HCT116 (cell line): ENCODE measurements at regions not wholly inside any gene's neighbourhood (a gene's known extent, or its start where the extent isn't known, plus 50 kb on each side); places are given as distances from the start of the nearest gene placed in this dataset.

Experiments
- ATAC-seq: fragments of 200-7000 bp; cut with Tn5 transposase; 2 replicates; pipeline ENCODE4 v1.9.1; 2020; ENCODE audit warnings: mild to moderate bottlenecking, moderate library complexity
- BruUV-seq: library from RNA; stranded (reverse); fragments of 400-500 nt; replicated peaks from 2 replicates; lab custom pipeline; 2021; lab: Mats Ljungman, UMichigan
- CTCF ChIA-PET: fragments of 300-600 bp; sonication (Branson Sonifier 250); formaldehyde crosslinking; loops from one replicate; lab custom pipeline; 2021; ENCODE audit warnings: antibody characterized with exemption; lab: Charles Lee
- POLR2A ChIA-PET: fragments of 300-600, 350-600 bp; sonication (Branson Sonifier 250); formaldehyde crosslinking; loops from one replicate; lab custom pipeline; 2021; ENCODE audit warnings: antibody characterized with exemption; lab: Charles Lee
- RAD21 ChIA-PET, 2 experiments: fragments of 300-600 bp; sonication (Branson Sonifier 250); formaldehyde crosslinking; loops; one replicate each; lab custom pipeline; 2023; ENCODE audit warnings: low total read pairs in 2 of 2; ENCODE audit not compliant: uncharacterized antibody in 2 of 2, unreplicated experiment in 2 of 2, low non-redundant PET in 1 of 2; lab: Charles Lee
- DNase-seq: peaks from one replicate; pipeline ENCODE4 v3.0.0-alpha.2; 2010; ENCODE audit warnings: low read depth, low spot score
- H2AFZ ChIP-seq: fragments of 200-600 bp; shearing (Covaris generic), sonication (generic); 2 replicates; pipeline ENCODE4 v1.6.1; 2017; ENCODE audit warnings: low read depth, mixed run types, mixed read lengths, antibody characterized with exemption, low read length; ENCODE audit not compliant: poor library complexity, severe bottlenecking
- H3K27ac ChIP-seq: 2 replicates; pipeline ENCODE4 v1.5.1; 2012; ENCODE audit warnings: low read depth, low read length
- H3K27me3 ChIP-seq: fragments of 200-600 bp; sonication (generic); 2 replicates; pipeline ENCODE4 v1.6.1; 2016; ENCODE audit warnings: mixed run types, low read length, mixed read lengths; ENCODE audit not compliant: insufficient read depth
- H3K36me3 ChIP-seq, 2 experiments: fragments of 200-500 bp in 1 of 2; fragments of 200-600 bp in 1 of 2; sonication (Bioruptor generic) in 1 of 2; sonication (generic) in 1 of 2; 2 replicates each; pipeline versions ENCODE4 v1.5.1 to v1.6.1; 2014 to 2016; ENCODE audit warnings: low read length in 2 of 2, inconsistent platforms in 1 of 2, mixed read lengths in 1 of 2, mixed run types in 1 of 2; ENCODE audit not compliant: insufficient read depth in 2 of 2, control insufficient read depth in 1 of 2
- H3K4me1 ChIP-seq, 2 experiments: fragments of 200-600 bp in 1 of 2; sonication (generic) in 1 of 2; 2 replicates each; pipeline versions ENCODE4 v1.5.1 to v1.6.1; 2012 to 2017; ENCODE audit warnings: low read length in 2 of 2, inconsistent platforms in 1 of 2, mild to moderate bottlenecking in 1 of 2, mixed read lengths in 1 of 2, mixed run types in 1 of 2, moderate library complexity in 1 of 2; ENCODE audit not compliant: insufficient read depth in 2 of 2, control insufficient read depth in 1 of 2
- H3K4me2 ChIP-seq: fragments of 200-600 bp; sonication (generic); 2 replicates; pipeline ENCODE4 v1.6.1; 2017; ENCODE audit warnings: mixed run types, low read length, mixed read lengths
- H3K4me3 ChIP-seq, 2 experiments: fragments of 200-600 bp in 1 of 2; sonication (generic) in 1 of 2; replicated peaks in 1 of 2; 2 replicates each; pipeline ENCODE4 v1.5.1; 2011 to 2016; ENCODE audit warnings: low read length in 2 of 2, control low read depth in 1 of 2, low read depth in 1 of 2, mild to moderate bottlenecking in 1 of 2, mixed read lengths in 1 of 2, mixed run types in 1 of 2
- H3K79me2 ChIP-seq: fragments of 200-600 bp; sonication (generic); 2 replicates; pipeline ENCODE4 v1.6.1; 2017; ENCODE audit warnings: mild to moderate bottlenecking, mixed run types, low read length, moderate library complexity, mixed read lengths; ENCODE audit not compliant: insufficient read depth
- H3K9ac ChIP-seq: fragments of 200-600 bp; sonication (generic); 2 replicates; pipeline ENCODE4 v1.6.1; 2016; ENCODE audit warnings: low read length, mixed read lengths
- H3K9me2 ChIP-seq: fragments of 200-600 bp; sonication (generic), shearing (Covaris generic); 2 replicates; pipeline ENCODE4 v1.6.1; 2017; ENCODE audit warnings: mixed run types, mild to moderate bottlenecking, moderate library complexity; ENCODE audit not compliant: insufficient read depth
- H3K9me3 ChIP-seq, 2 experiments: fragments of 200-500 bp in 1 of 2; fragments of 200-600 bp in 1 of 2; sonication (Bioruptor generic) in 1 of 2; sonication (generic) in 1 of 2; 2 replicates each; pipeline ENCODE4 v1.6.1; 2014 to 2017; ENCODE audit warnings: low read length in 2 of 2, mixed read lengths in 2 of 2, inconsistent platforms in 1 of 2, low read depth in 1 of 2, mild to moderate bottlenecking in 1 of 2, mixed run types in 1 of 2, moderate library complexity in 1 of 2; ENCODE audit not compliant: control insufficient read depth in 1 of 2, insufficient read depth in 1 of 2
- H4K20me1 ChIP-seq: fragments of 200-600 bp; sonication (generic), shearing (Covaris generic); 2 replicates; pipeline ENCODE4 v1.6.1; 2017; ENCODE audit warnings: mixed run types, mild to moderate bottlenecking, moderate library complexity; ENCODE audit not compliant: insufficient read depth
- JUND ChIP-seq: IDR thresholded peaks from 2 replicates; pipeline ENCODE4 v1.6.1; 2012
- POLR2AphosphoS5 ChIP-seq: IDR thresholded peaks from 2 replicates; pipeline ENCODE4 v1.6.1; 2011; ENCODE audit warnings: mild to moderate bottlenecking, low read depth, low read length, moderate library complexity
- RAD21 ChIP-seq: IDR thresholded peaks from 2 replicates; pipeline ENCODE4 v1.6.1; 2012; ENCODE audit warnings: low read depth, mild to moderate bottlenecking
- ZNF274 ChIP-seq: fragments of 200-500 bp; sonication (Bioruptor generic); IDR thresholded peaks from 2 replicates; pipeline ENCODE4 v1.6.1; 2014; ENCODE audit warnings: mild to moderate bottlenecking, low read depth, low read length, inconsistent platforms
- intact Hi-C: fragments of 100-400 bp; cut with micrococcal nuclease; formaldehyde crosslinking; loops from 2 replicates; pipeline ENCODE4 v1.10.0; 2022
- TF ChIP-seq, protein P1 (sequence below), 3 experiments: fragments of 200-600 bp in 1 of 3; sonication (generic) in 1 of 3; IDR thresholded peaks in 2 of 3; conservative IDR thresholded peaks in 1 of 3; 2 replicates each; pipeline ENCODE4 v1.5.1; 2012 to 2017; ENCODE audit warnings: low read depth in 2 of 3, low read length in 2 of 3, antibody characterized with exemption in 1 of 3, borderline replicate concordance in 1 of 3, control low read depth in 1 of 3, mild to moderate bottlenecking in 1 of 3, mixed read lengths in 1 of 3, mixed run types in 1 of 3, moderate library complexity in 1 of 3; ENCODE audit not compliant: insufficient read depth in 1 of 3
- TF ChIP-seq, protein P2 (sequence below): IDR thresholded peaks from 2 replicates; pipeline ENCODE4 v1.6.1; 2012; ENCODE audit warnings: low read depth
- TF ChIP-seq, protein P3 (sequence below): IDR thresholded peaks from 2 replicates; pipeline ENCODE4 v1.6.1; 2012

DNA sequence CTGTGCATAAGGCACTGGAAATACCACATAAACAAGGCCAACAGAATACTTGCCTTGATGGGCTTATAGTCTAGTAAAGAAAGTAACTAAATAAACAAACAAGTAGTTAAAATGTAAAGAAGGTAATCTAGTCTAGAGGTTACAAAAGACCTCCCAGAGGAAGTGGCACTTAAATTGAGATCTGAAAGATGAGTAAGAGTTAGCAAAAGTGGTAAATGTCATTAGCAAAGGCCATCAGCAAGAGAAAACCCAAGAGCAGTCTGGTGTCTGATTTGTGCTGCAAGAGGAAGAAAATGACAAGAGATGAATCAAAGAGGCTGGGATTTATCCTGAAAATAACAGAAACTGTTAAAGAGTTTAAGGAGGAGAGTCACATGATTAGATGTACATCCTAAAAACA, 96.6 kb upstream of the SMLR1 start:
- no peaks in the 10 kb centered on the region for H3K36me3 ChIP-seq
- no peaks in the 10 kb centered on the region for H3K4me1 ChIP-seq
- TF ChIP-seq, protein P1, sequence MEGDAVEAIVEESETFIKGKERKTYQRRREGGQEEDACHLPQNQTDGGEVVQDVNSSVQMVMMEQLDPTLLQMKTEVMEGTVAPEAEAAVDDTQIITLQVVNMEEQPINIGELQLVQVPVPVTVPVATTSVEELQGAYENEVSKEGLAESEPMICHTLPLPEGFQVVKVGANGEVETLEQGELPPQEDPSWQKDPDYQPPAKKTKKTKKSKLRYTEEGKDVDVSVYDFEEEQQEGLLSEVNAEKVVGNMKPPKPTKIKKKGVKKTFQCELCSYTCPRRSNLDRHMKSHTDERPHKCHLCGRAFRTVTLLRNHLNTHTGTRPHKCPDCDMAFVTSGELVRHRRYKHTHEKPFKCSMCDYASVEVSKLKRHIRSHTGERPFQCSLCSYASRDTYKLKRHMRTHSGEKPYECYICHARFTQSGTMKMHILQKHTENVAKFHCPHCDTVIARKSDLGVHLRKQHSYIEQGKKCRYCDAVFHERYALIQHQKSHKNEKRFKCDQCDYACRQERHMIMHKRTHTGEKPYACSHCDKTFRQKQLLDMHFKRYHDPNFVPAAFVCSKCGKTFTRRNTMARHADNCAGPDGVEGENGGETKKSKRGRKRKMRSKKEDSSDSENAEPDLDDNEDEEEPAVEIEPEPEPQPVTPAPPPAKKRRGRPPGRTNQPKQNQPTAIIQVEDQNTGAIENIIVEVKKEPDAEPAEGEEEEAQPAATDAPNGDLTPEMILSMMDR (IDR thresholded peaks at IDR 0.05 in 2 of 3, conservative IDR thresholded peaks at IDR 0.05 in 1 of 3; ENCODE audit: borderline replicate concordance in 1 of 3, insufficient read depth in 1 of 3, low read depth in 2 of 3, low read length in 2 of 3): no peak
- TF ChIP-seq JUND (no peak), RAD21 (no peak), ZNF274 (no peak), POLR2AphosphoS5 (no peak)
- TF ChIP-seq, protein P2, sequence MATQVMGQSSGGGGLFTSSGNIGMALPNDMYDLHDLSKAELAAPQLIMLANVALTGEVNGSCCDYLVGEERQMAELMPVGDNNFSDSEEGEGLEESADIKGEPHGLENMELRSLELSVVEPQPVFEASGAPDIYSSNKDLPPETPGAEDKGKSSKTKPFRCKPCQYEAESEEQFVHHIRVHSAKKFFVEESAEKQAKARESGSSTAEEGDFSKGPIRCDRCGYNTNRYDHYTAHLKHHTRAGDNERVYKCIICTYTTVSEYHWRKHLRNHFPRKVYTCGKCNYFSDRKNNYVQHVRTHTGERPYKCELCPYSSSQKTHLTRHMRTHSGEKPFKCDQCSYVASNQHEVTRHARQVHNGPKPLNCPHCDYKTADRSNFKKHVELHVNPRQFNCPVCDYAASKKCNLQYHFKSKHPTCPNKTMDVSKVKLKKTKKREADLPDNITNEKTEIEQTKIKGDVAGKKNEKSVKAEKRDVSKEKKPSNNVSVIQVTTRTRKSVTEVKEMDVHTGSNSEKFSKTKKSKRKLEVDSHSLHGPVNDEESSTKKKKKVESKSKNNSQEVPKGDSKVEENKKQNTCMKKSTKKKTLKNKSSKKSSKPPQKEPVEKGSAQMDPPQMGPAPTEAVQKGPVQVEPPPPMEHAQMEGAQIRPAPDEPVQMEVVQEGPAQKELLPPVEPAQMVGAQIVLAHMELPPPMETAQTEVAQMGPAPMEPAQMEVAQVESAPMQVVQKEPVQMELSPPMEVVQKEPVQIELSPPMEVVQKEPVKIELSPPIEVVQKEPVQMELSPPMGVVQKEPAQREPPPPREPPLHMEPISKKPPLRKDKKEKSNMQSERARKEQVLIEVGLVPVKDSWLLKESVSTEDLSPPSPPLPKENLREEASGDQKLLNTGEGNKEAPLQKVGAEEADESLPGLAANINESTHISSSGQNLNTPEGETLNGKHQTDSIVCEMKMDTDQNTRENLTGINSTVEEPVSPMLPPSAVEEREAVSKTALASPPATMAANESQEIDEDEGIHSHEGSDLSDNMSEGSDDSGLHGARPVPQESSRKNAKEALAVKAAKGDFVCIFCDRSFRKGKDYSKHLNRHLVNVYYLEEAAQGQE: no peak
- TF ChIP-seq, protein P3, sequence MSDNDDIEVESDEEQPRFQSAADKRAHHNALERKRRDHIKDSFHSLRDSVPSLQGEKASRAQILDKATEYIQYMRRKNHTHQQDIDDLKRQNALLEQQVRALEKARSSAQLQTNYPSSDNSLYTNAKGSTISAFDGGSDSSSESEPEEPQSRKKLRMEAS: no peak
- H3K27ac ChIP-seq: no peak overlapping the region
- H2AFZ ChIP-seq: no peak overlapping the region
- no peak overlapping the region for H3K4me2 ChIP-seq
- H3K9me2 ChIP-seq: no peaks in the 10 kb centered on the region
- intact Hi-C loops: no loop called here
- H4K20me1 ChIP-seq: no peaks in the 10 kb centered on the region
- no peaks in the 10 kb centered on the region for H3K79me2 ChIP-seq
- no peak overlapping the region for H3K4me3 ChIP-seq
- CTCF ChIA-PET: no interaction called here
- no peak overlapping the region for H3K9ac ChIP-seq
- no peaks in the 10 kb centered on the region for H3K9me3 ChIP-seq
- no TSS peak for BruUV-seq
- no peak for DNase-seq
- POLR2A ChIA-PET: no interaction called here
- no peak for ATAC-seq
- H3K27me3 ChIP-seq: no peaks in the 10 kb centered on the region
- RAD21 ChIA-PET: no interaction called here
